ENCODE measurements at regions not wholly inside any gene's neighbourhood (a gene's known extent, or its start where the extent isn't known, plus 50 kb on each side); places are given as distances from the start of the nearest gene placed in this dataset.
A peak's percentile ranks its signal among the peaks of the same experiment; 100 is the strongest.

GRCh38 chr13:59348617-59349016 lies 815.1 kb downstream of the DIAPH3 start:
- no peak for DNase-seq (ENCODE audit: insufficient read length, low spot score)
- no peak for TF ChIP-seq CTCF (IDR thresholded peaks at IDR 0.05; ENCODE audit: insufficient read depth, missing control alignments)
- no peak for FAIRE-seq

DNA sequence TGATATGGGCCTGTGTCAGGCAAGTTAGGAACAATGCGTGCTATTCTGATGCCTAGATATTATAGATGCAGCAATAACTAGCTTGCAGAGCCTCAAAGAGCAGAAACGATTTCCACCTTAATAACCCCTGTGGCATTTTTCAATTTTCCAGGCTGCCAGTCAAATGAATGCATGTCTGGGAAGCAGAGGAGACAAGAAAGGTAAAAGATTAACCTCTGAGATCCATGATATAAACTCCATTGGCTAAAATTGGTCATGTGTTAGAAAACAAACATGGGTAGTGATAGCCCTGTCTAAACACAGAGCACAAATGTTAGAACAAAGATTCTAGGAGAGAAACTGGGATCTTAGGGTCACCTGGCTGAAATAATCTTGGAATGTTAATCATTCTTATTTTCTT lies 811.1 kb downstream of the DIAPH3 start:
- no peak for FAIRE-seq
- no peak for DNase-seq (ENCODE audit: insufficient read length, low spot score)
- TF ChIP-seq CTCF (IDR thresholded peaks at IDR 0.05; ENCODE audit: insufficient read depth, missing control alignments): no peak

- TF ChIP-seq CTCF (IDR thresholded peaks at IDR 0.05; ENCODE audit: insufficient read depth, missing control alignments): no peak
- DNase-seq (ENCODE audit: insufficient read length, low spot score) (no peak), FAIRE-seq (no peak)
Observed at GRCh38 chr13:59354665-59355369, 808.9 kb downstream of the DIAPH3 start.

- no peak for TF ChIP-seq CTCF (IDR thresholded peaks at IDR 0.05; ENCODE audit: insufficient read depth, missing control alignments)
- no peak for FAIRE-seq
- no peak for DNase-seq (ENCODE audit: insufficient read length, low spot score)
Observed at GRCh38 chr13:59356607-59357006, 807.1 kb downstream of the DIAPH3 start.

- peak; percentile 38 for FAIRE-seq
- no peak for TF ChIP-seq CTCF (IDR thresholded peaks at IDR 0.05; ENCODE audit: insufficient read depth, missing control alignments)
- no peak for DNase-seq (ENCODE audit: insufficient read length, low spot score)
Observed at GRCh38 chr13:59358014-59358413, 805.7 kb downstream of the DIAPH3 start.

DNA sequence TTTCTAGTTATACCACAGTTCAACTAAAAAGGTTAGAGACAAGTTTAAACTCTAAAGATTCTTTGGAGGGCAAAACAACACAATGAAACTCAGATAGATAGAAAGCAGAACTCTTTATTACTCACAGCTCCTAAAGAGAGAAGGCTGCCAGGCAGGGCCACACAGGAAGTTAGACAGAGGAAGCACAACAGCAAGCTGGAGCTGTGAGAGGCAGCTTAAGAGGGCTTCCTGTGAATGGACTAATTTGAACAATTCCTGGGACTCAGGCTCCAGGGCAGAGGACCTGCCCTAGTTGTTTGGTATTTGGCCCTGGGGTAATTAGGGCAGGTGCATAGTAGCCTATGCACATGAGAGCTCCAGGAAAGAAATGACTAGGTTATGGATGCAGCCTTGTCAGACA lies 803.6 kb downstream of the DIAPH3 start:
- no peak for TF ChIP-seq CTCF (IDR thresholded peaks at IDR 0.05; ENCODE audit: insufficient read depth, missing control alignments)
- FAIRE-seq (no peak), DNase-seq (ENCODE audit: insufficient read length, low spot score) (no peak)

DNA sequence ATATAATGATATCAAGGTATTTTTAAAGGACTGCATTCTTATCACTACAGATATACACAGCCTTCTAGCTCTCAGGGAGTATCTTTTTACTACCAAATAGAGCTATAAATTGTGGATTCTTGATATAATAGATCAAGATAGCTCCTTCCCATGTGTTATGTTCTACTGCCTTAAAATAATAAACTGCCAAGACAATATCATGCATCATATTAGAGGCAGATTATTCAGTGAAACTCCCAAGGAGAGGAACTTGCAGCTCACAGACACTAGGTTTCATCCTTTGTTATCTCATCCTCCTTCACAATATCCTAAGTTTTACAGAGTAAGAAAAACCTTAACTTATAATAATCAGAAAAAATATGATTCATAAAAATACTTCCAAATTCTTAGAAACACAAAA lies 802.8 kb downstream of the DIAPH3 start:
- DNase-seq (ENCODE audit: insufficient read length, low spot score): no peak
- no peak for FAIRE-seq
- no peak for TF ChIP-seq CTCF (IDR thresholded peaks at IDR 0.05; ENCODE audit: insufficient read depth, missing control alignments)
